KMS-11 (cell line): ENCODE measurements at regions not wholly inside any gene's neighbourhood (a gene's known extent, or its start where the extent isn't known, plus 50 kb on each side); places are given as distances from the start of the nearest gene placed in this dataset.

Experiments used
- H2AFZ ChIP-seq: fragments of 200-600 bp; sonication (generic); 2 replicates; pipeline ENCODE4 v1.6.1; 2016; ENCODE audit warnings: antibody characterized with exemption, mixed run types, low read depth
- H3K27ac ChIP-seq: fragments of 200-600 bp; sonication (generic); 2 replicates; pipeline ENCODE4 v1.6.1; 2016; ENCODE audit warnings: mild to moderate bottlenecking, mixed run types
- H3K27me3 ChIP-seq: fragments of 200-600 bp; sonication (generic); 2 replicates; pipeline ENCODE4 v1.6.1; 2017; ENCODE audit warnings: mild to moderate bottlenecking, low read depth, mixed run types, moderate library complexity; ENCODE audit not compliant: insufficient read depth
- H3K36me3 ChIP-seq: fragments of 200-600 bp; sonication (generic); 2 replicates; pipeline ENCODE4 v1.6.1; 2017; ENCODE audit warnings: mild to moderate bottlenecking, mixed run types; ENCODE audit not compliant: insufficient read depth
- H3K4me1 ChIP-seq: fragments of 200-600 bp; sonication (generic); 2 replicates; pipeline ENCODE4 v1.6.1; 2016; ENCODE audit warnings: mild to moderate bottlenecking, low read depth, mixed run types; ENCODE audit not compliant: poor library complexity, severe bottlenecking
- H3K4me2 ChIP-seq: fragments of 200-600 bp; sonication (generic); 2 replicates; pipeline ENCODE4 v1.7.0; 2016; ENCODE audit warnings: mild to moderate bottlenecking, mixed run types
- H3K4me3 ChIP-seq: fragments of 200-600 bp; sonication (generic); IDR thresholded peaks from 2 replicates; pipeline ENCODE4 v1.6.1; 2017; ENCODE audit warnings: low read depth, low read length, mixed read lengths; ENCODE audit not compliant: insufficient read depth
- H3K79me2 ChIP-seq: fragments of 200-600 bp; sonication (generic); 2 replicates; pipeline ENCODE4 v1.6.1; 2016; ENCODE audit warnings: low read depth, mixed run types; ENCODE audit not compliant: insufficient read depth
- H3K9ac ChIP-seq: fragments of 200-600 bp; sonication (generic); 2 replicates; pipeline ENCODE4 v1.6.1; 2016; ENCODE audit warnings: mild to moderate bottlenecking, mixed run types
- H4K20me1 ChIP-seq: fragments of 200-600 bp; sonication (generic); 2 replicates; pipeline ENCODE4 v1.6.1; 2016; ENCODE audit warnings: mild to moderate bottlenecking, mixed run types; ENCODE audit not compliant: insufficient read depth
- CTCF ChIP-seq: fragments of 200-600 bp; sonication (generic); conservative IDR thresholded peaks from 2 replicates; pipeline ENCODE4 v1.6.1; 2017; ENCODE audit warnings: low read depth, mild to moderate bottlenecking, antibody characterized with exemption, low read length, moderate library complexity, mixed read lengths

- no peaks in the 10 kb centered on the region for H3K4me1 ChIP-seq
- H3K4me3 ChIP-seq: no peak overlapping the region
- H3K36me3 ChIP-seq: no peaks in the 10 kb centered on the region
- no peak overlapping the region for H3K4me2 ChIP-seq
- no peak overlapping the region for H3K9ac ChIP-seq
- no peaks in the 10 kb centered on the region for H3K27me3 ChIP-seq
- no peaks in the 10 kb centered on the region for H3K79me2 ChIP-seq
- TF ChIP-seq CTCF: no peak
- H3K27ac ChIP-seq: no peak overlapping the region
- no peaks in the 10 kb centered on the region for H4K20me1 ChIP-seq
- no peak overlapping the region for H2AFZ ChIP-seq
These were observed 607.3 kb upstream of the ZNF385D start for GRCh38 chr3:22358334-22358733.

DNA sequence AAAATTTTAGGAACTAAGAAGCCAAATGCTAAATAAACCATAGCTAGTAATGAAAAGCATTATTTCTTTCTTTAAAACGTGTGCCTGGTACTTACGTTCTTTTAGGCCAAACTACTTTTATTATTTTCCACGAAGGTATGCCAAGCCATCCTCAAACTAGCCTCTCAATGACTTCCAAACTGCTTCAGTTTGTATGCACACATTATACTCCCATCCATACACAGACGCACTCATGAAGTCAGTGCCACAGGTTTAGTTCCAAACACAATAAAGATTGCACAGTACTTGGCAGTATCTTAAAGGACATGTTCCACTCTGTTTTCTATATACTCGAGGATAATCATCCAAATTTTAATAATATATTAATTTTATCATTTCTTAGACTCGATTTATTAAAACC is 609.2 kb upstream of the ZNF385D start:
- no peak for TF ChIP-seq CTCF
- Histone ChIP-seq H4K20me1 (no peaks in the 10 kb centered on the region), H3K79me2 (no peaks in the 10 kb centered on the region), H3K27ac (no peak overlapping the region), H2AFZ (no peak overlapping the region), H3K4me1 (no peaks in the 10 kb centered on the region), H3K4me3 (no peak overlapping the region), H3K36me3 (no peaks in the 10 kb centered on the region), H3K27me3 (no peaks in the 10 kb centered on the region), H3K9ac (no peak overlapping the region), H3K4me2 (no peak overlapping the region)

- Histone ChIP-seq H3K4me2 (no peak overlapping the region), H2AFZ (no peak overlapping the region)
These were observed 610.0 kb upstream of the ZNF385D start for GRCh38 chr3:22360970-22361369.

DNA sequence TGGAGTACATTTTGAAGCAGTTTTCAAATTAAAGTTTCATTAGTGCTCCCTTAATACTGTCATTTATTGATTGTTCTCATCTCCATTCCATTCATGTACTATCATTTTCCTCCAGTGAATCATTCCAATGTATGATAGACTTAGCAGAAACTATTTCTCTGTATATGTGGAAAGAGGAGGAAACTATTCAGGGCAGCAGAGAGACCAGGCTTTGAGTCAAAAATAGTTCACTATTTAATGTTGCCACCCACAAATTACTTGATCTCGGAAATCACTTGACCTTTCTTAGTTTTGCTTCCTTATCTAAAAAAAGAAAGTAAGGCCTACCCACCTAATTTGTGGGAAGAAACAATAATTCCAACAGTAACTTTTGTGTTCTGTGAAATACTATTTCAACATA is 610.5 kb upstream of the ZNF385D start:
- Histone ChIP-seq H3K9ac (no peak overlapping the region), H3K36me3 (no peaks in the 10 kb centered on the region), H4K20me1 (no peaks in the 10 kb centered on the region), H3K4me1 (no peaks in the 10 kb centered on the region), H3K79me2 (no peaks in the 10 kb centered on the region), H3K27me3 (no peaks in the 10 kb centered on the region), H3K4me3 (no peak overlapping the region), H3K4me2 (no peak overlapping the region), H2AFZ (no peak overlapping the region), H3K27ac (no peak overlapping the region)
- TF ChIP-seq CTCF: no peak

More at GRCh38 chr3:22360970-22361369, 610.0 kb upstream of the ZNF385D start:
- Histone ChIP-seq H3K36me3 (no peaks in the 10 kb centered on the region), H4K20me1 (no peaks in the 10 kb centered on the region), H3K9ac (no peak overlapping the region), H3K27ac (no peak overlapping the region), H3K79me2 (no peaks in the 10 kb centered on the region), H3K4me1 (no peaks in the 10 kb centered on the region), H3K27me3 (no peaks in the 10 kb centered on the region), H3K4me3 (no peak overlapping the region)
- no peak for TF ChIP-seq CTCF
